ENCODE measurements at regions not wholly inside any gene's neighbourhood (a gene's known extent, or its start where the extent isn't known, plus 50 kb on each side); places are given as distances from the start of the nearest gene placed in this dataset.

GRCh38 chrX:42077675-42078074, 154.3 kb upstream of the CASK start:
- TF ChIP-seq CTCF (conservative IDR thresholded peaks at IDR 0.05; ENCODE audit: low read depth, low read length) (no peak), EZH2phosphoT487 (IDR thresholded peaks at IDR 0.05; ENCODE audit: borderline replicate concordance, low read length) (no peak)

Measured in PC-3 (cell line).